NCI-H748 (cell line): ENCODE measurements at regions not wholly inside any gene's neighbourhood (a gene's known extent, or its start where the extent isn't known, plus 50 kb on each side); places are given as distances from the start of the nearest gene placed in this dataset.
"Not testable (repeated sequence)": the region's sequence is repeated elsewhere in the genome, so short reads cannot be mapped to it uniquely, and the experiment has no call there.

Source experiments
- DNase-seq: peaks from one replicate; lab custom pipeline; 2025; ENCODE audit not compliant: unreplicated experiment; lab: John Stamatoyannopoulos, UW

GRCh38 chr7:128561116-128561722 is 84.7 kb downstream of the METTL2B start:
- DNase-seq: not testable (repeated sequence)

- not testable (repeated sequence) for DNase-seq
Measured at GRCh38 chr7:128562795-128563194, 86.2 kb downstream of the METTL2B start.

- not testable (repeated sequence) for DNase-seq
Measured at GRCh38 chr7:128564123-128564700, 87.7 kb downstream of the METTL2B start.

- not testable (repeated sequence) for DNase-seq
Measured at GRCh38 chr7:128564932-128565864, 88.7 kb downstream of the METTL2B start.

GRCh38 chr7:128575277-128575676 is 96.8 kb upstream of the GARIN1A start:
- not testable (repeated sequence) for DNase-seq

- not testable (repeated sequence) for DNase-seq
Measured at GRCh38 chr7:128576953-128577352, 95.1 kb upstream of the GARIN1A start.

GRCh38 chr7:128579843-128580242 is 92.2 kb upstream of the GARIN1A start:
- not testable (repeated sequence) for DNase-seq

GRCh38 chr7:128581100-128581499 is 91.0 kb upstream of the GARIN1A start:
- not testable (repeated sequence) for DNase-seq

- not testable (repeated sequence) for DNase-seq
Measured at GRCh38 chr7:128581825-128582561, 90.1 kb upstream of the GARIN1A start.

- DNase-seq: not testable (repeated sequence)
Measured at GRCh38 chr7:128586715-128587114, 85.4 kb upstream of the GARIN1A start.

GRCh38 chr7:128591705-128592104 is 80.4 kb upstream of the GARIN1A start:
- DNase-seq: no peak

- DNase-seq: not testable (repeated sequence)
Measured at GRCh38 chr7:128592209-128592608, 79.9 kb upstream of the GARIN1A start.

- DNase-seq: not testable (repeated sequence)
Measured at GRCh38 chr7:128594061-128594460, 78.0 kb upstream of the GARIN1A start.

- not testable (repeated sequence) for DNase-seq
Measured at GRCh38 chr7:128596336-128597128, 75.6 kb upstream of the GARIN1A start.

- DNase-seq: not testable (repeated sequence)
Measured at GRCh38 chr7:128598946-128599345, 73.1 kb upstream of the GARIN1A start.

GRCh38 chr7:128608678-128609421 is 63.2 kb upstream of the GARIN1A start:
- peak; percentile 52 for DNase-seq

GRCh38 chr7:128613366-128613765 is 58.7 kb upstream of the GARIN1A start:
- DNase-seq: not testable (repeated sequence)

- DNase-seq: not testable (repeated sequence)
Measured at GRCh38 chr7:128614812-128615211, 57.3 kb upstream of the GARIN1A start.

- DNase-seq: not testable (repeated sequence)
Measured at GRCh38 chr7:128616799-128617198, 55.3 kb upstream of the GARIN1A start.
